Mucosa of descending colon (tissue), 3 donors: ENCODE measurements at regions not wholly inside any gene's neighbourhood (a gene's known extent, or its start where the extent isn't known, plus 50 kb on each side); places are given as distances from the start of the nearest gene placed in this dataset.
"Not testable (repeated sequence)": the region's sequence is repeated elsewhere in the genome, so short reads cannot be mapped to it uniquely, and the experiment has no call there.

Source experiments
- ATAC-seq: fragments of 200-7000 bp; cut with Tn5 transposase; one replicate; pipeline ENCODE4 v1.9.1; 2020; ENCODE audit warnings: mild to moderate bottlenecking, moderate library complexity
- DNase-seq, 3 donors: peaks; one replicate each; pipeline ENCODE4 v3.0.0-alpha.2; 2020
- H3K36me3 ChIP-seq: fragments of 200-600 bp; one replicate; pipeline ENCODE4 v1.8.0; 2021; ENCODE audit warnings: low read depth, mild to moderate bottlenecking
- H3K4me1 ChIP-seq: fragments of 200-600 bp; one replicate; pipeline ENCODE4 v1.8.0; 2021; ENCODE audit warnings: low read depth, mild to moderate bottlenecking
- H3K4me3 ChIP-seq: fragments of 200-600 bp; one replicate; pipeline ENCODE4 v1.8.0; 2021; ENCODE audit warnings: mild to moderate bottlenecking
- H3K9me3 ChIP-seq: fragments of 200-600 bp; one replicate; pipeline ENCODE4 v1.8.0; 2021; ENCODE audit warnings: mild to moderate bottlenecking
- intact Hi-C, 2 donors: fragments of 100-400 bp; cut with DNase I in 1 of 2; cut with micrococcal nuclease in 1 of 2; formaldehyde crosslinking; loops; one replicate each; pipeline versions ENCODE4 v1.11.0 to v1.11.1; 2022; cut with DNase I, micrococcal nuclease
- TF ChIP-seq, protein P1 (sequence below): fragments of 200-600 bp; IDR thresholded peaks from one replicate; pipeline ENCODE4 v1.8.0; 2022; ENCODE audit warnings: antibody characterized with exemption, mild to moderate bottlenecking
- donor health status: DM: no; HTN: no; CAD: no; lungs with moderate emphysema.
- donor health status: DM: no; HTN: no; CAD: no.
- donor health status: DM: no; HTN: yes; CAD: no.

DNA sequence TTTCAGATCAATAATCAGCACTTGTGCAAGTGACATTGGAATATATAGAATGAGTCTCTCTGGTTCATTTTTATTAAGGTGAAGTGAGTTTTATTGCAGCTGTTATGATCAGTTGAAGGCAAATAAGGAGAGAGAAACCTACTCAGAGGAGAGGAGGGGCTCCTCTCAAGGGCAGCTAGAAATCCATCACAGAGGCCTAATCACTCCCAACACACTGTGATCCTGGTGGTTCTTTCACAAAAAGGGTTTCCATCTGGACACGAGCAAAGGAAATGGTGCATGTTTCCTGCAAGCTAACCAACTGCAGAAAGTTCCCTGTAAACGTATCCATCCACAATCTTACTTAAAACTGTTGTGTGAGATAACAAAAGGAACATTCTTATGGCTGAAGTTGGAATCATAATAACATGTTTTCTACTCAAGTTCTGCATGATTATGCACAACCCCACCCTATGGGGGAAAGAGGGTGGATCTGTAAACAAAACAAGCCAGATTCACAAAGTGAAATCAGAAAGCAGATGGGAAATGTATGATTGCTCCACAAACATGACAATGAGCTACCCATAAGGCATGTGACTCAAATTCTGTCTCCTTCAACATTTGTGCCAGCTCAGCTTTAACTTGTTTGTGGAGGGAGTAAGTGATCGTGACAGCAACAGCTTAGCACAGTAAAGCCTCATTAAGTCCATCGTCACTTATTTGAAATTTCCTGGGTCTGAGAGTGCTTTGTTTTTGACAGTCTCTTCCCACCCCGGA lies 141.2 kb upstream of the ST6GALNAC5 start:
- intact Hi-C loops = no loop called here
- no peaks in the 10 kb centered on the region for H3K9me3 ChIP-seq
- TF ChIP-seq, protein P1, sequence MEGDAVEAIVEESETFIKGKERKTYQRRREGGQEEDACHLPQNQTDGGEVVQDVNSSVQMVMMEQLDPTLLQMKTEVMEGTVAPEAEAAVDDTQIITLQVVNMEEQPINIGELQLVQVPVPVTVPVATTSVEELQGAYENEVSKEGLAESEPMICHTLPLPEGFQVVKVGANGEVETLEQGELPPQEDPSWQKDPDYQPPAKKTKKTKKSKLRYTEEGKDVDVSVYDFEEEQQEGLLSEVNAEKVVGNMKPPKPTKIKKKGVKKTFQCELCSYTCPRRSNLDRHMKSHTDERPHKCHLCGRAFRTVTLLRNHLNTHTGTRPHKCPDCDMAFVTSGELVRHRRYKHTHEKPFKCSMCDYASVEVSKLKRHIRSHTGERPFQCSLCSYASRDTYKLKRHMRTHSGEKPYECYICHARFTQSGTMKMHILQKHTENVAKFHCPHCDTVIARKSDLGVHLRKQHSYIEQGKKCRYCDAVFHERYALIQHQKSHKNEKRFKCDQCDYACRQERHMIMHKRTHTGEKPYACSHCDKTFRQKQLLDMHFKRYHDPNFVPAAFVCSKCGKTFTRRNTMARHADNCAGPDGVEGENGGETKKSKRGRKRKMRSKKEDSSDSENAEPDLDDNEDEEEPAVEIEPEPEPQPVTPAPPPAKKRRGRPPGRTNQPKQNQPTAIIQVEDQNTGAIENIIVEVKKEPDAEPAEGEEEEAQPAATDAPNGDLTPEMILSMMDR = no peak
- H3K36me3 ChIP-seq = no peaks in the 10 kb centered on the region
- ATAC-seq (peak; percentile 55), DNase-seq (peak in 1 of 3 donors; percentile 14)
- H3K4me1 ChIP-seq = no peaks in the 10 kb centered on the region
- no peak overlapping the region for H3K4me3 ChIP-seq

DNA sequence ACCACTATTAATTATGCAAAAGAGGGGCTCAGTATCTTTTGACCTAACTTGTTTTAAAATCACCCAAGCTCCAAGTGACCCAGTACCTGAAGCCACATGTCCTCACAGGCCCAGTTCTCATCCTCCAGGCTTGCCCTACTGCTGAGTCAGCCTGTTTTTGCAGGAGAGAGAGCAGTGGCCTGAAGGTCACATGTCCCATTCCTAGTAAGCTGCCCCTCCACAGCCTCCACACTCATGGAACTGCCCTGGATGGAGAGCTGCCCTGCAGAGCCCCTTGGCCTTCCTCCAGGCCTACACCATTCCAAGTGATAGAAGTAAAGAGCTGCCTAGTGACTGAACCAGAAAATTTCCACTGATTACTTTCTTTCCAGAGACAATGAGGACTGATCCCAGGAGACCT lies 139.8 kb upstream of the ST6GALNAC5 start:
- H3K4me3 ChIP-seq = no peak overlapping the region
- no peaks in the 10 kb centered on the region for H3K36me3 ChIP-seq
- no peaks in the 10 kb centered on the region for H3K4me1 ChIP-seq
- intact Hi-C loops = no loop called here
- ATAC-seq (no peak), DNase-seq (no peak)
- no peaks in the 10 kb centered on the region for H3K9me3 ChIP-seq
- TF ChIP-seq, protein P1 = no peak

DNA sequence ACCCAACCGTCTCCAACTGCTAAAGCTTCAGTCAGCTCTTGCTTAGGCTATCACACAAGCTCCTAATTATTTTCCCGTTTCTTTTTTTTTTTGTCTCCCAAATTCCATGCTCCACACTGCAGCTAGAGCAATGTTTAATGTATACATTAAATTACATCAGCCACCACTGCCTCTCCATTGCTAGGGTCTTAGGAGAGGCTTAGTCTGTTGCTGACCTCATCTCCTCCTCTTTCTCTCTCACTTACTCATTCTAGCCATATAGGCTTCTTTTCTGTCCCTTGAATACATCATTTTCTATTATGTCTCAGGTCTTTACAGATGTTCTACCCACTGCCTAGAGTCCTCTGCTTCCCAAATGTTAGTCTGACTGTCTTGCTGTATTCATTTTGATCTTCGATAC lies 138.1 kb upstream of the ST6GALNAC5 start:
- TF ChIP-seq, protein P1 = no peak
- Histone ChIP-seq H3K36me3 (no peaks in the 10 kb centered on the region), H3K4me1 (no peaks in the 10 kb centered on the region), H3K4me3 (no peak overlapping the region), H3K9me3 (no peaks in the 10 kb centered on the region)
- ATAC-seq = no peak
- no peak for DNase-seq
- intact Hi-C loops = no loop called here

DNA sequence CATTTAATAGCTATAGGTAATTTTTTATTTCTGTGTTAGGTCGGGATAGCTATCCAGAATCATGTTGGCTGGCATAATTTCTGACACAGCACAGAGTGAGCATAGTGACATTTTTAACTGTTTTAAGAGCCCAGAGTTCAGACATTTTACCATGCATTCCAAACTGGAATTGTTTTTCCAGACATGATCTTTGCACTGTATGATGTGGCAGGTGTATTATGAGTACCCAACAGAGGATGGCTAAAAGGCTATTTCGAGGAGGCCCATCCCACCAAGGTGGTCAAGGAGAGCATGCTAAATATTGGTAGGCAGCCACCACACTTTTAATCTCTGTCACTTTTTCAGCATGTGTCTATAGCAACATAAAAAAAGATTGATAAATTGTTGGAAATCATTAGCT lies 137.3 kb upstream of the ST6GALNAC5 start:
- DNase-seq (no peak), ATAC-seq (no peak)
- Histone ChIP-seq H3K9me3 (no peaks in the 10 kb centered on the region), H3K36me3 (no peaks in the 10 kb centered on the region), H3K4me3 (no peak overlapping the region), H3K4me1 (no peaks in the 10 kb centered on the region)
- TF ChIP-seq, protein P1 = no peak
- intact Hi-C loops = no loop called here

DNA sequence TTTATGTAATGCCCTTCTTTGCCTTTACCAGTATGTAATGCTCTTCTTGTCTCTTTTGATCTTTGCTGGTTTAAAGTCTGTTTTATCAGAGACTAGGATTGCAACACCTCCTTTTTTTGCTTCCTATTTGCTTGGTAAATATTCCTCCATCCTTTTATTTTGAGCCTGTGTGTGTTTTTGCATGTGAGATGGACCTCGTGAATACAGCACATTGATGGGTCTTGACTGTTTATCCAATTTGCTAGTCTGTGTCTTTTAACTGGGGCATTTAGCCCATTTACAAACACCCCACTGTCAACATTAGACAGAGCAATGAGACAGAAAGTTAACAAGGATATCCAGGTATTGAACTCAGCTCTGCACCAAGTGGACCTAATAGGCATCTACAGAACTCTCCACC lies 128.9 kb upstream of the ST6GALNAC5 start:
- H3K36me3 ChIP-seq, DNase-seq, H3K4me1 ChIP-seq, ATAC-seq, H3K9me3 ChIP-seq, intact Hi-C loops, H3K4me3 ChIP-seq: not testable (repeated sequence)

DNA sequence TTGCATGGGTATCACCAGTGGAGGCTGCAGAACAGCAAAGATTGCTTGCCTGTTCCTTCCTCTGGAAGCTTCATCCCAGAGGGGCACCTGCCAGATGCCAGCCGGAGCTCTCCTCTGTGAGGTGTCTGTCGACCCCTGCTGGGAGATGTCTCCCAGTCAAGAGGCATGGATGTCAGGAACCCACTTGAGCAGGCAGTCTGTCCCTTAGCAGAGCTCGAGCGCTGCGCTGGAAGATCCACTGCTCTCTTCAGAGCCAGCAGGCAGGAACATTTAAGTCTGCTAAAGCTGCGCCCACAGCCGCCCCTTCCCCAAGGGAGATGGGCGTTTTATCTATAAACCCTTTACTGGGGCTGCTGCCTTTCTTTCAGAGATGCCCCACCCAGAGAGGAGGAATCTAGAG lies 126.3 kb upstream of the ST6GALNAC5 start:
- ATAC-seq, intact Hi-C loops: not testable (repeated sequence)

DNA sequence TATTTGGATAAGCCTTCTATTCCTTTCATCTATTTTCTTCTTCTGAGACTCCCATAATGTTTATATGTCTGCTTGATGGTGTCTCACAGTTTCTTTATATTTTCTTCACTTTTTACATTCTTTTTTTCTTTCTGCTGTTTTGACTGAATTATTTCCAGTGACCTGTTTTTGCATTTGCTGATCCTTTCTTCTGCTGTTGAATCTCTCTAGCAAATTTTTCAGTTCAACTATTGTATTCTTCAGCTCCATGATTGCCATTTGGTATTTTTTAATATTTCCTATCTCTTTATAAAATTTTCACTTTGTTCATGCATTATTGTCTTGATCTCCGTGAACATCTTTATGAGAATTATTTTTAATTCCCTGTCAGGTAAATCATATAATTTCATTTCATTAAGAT lies 122.3 kb upstream of the ST6GALNAC5 start:
- Histone ChIP-seq H3K9me3 (no peaks in the 10 kb centered on the region), H3K4me3 (no peak overlapping the region), H3K4me1 (no peaks in the 10 kb centered on the region), H3K36me3 (no peaks in the 10 kb centered on the region)
- intact Hi-C loops = no loop called here
- ATAC-seq = no peak
- DNase-seq = no peak
- TF ChIP-seq, protein P1 = no peak

More for the DNA sequence above, 126.3 kb upstream of the ST6GALNAC5 start:
- peak in 2 of 3 donors; percentile 27 to 35 for DNase-seq
- not testable (repeated sequence) for H3K4me1 ChIP-seq, H3K4me3 ChIP-seq, H3K9me3 ChIP-seq, H3K36me3 ChIP-seq
